ENCODE measurements at regions not wholly inside any gene's neighbourhood (a gene's known extent, or its start where the extent isn't known, plus 50 kb on each side); places are given as distances from the start of the nearest gene placed in this dataset.

DNA sequence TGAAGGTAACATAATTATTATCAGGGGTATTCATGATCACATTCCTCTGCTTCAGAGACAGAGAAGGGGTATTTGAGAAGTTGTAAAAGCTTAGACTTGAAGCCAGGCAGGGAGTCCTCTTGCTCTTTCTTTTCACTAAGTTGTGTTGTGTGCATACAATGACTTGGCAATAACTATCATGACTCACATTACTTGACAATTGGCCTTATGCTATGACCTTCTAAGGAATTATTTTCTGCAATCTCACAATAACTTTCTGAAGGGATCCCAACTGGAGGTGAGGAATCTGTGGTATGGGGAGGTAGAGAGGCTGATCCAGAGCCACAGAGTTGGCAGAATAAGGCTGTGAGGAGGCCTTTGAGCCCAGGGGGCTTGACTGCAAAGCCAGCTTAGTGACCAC, 622.3 kb downstream of the MTRR start (continued):
- TF ChIP-seq, protein P1, sequence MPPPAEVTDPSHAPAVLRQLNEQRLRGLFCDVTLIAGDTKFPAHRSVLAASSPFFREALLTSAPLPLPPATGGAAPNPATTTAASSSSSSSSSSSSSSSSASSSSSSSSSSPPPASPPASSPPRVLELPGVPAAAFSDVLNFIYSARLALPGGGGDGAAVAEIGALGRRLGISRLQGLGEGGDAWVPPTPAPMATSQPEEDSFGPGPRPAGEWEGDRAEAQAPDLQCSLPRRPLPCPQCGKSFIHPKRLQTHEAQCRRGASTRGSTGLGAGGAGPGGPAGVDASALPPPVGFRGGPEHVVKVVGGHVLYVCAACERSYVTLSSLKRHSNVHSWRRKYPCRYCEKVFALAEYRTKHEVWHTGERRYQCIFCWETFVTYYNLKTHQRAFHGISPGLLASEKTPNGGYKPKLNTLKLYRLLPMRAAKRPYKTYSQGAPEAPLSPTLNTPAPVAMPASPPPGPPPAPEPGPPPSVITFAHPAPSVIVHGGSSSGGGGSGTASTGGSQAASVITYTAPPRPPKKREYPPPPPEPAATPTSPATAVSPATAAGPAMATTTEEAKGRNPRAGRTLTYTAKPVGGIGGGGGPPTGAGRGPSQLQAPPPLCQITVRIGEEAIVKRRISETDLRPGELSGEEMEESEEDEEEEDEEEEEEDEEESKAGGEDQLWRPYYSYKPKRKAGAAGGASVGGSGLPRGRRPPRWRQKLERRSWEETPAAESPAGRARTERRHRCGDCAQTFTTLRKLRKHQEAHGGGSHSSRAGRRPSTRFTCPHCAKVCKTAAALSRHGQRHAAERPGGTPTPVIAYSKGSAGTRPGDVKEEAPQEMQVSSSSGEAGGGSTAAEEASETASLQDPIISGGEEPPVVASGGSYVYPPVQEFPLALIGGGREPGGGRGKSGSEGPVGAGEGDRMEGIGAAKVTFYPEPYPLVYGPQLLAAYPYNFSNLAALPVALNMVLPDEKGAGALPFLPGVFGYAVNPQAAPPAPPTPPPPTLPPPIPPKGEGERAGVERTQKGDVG (CRISPR knock-in tag; IDR thresholded peaks at IDR 0.05; ENCODE audit: borderline replicate concordance): no peak
- no peak for TF ChIP-seq ZNF138 (CRISPR knock-in tag; IDR thresholded peaks at IDR 0.05; ENCODE audit: low read depth)

DNA sequence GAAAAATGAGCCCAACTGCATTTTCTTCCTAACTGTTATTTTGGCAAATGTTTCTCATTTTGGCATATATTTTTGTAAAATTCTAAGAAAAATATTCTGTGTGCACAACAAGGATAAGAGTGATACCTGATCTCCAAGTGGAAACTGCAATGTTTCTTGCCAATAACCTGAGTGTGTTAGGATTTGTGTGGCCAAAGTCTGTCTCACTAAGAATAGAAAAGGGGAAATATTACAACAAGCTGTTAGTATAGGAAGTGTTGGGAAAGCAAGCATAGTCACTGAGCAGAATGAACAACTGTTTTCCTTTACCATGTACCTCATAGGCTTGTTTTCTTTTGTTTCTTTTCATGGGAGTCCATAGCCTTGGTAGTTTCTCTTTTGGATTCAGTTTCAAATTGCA, 624.2 kb downstream of the MTRR start:
- no peak for ATAC-seq
- CTCF ChIA-PET (ENCODE audit: low intra/inter-chr PET ratio, low total read pairs): no interaction called here
- TF ChIP-seq, protein P2, sequence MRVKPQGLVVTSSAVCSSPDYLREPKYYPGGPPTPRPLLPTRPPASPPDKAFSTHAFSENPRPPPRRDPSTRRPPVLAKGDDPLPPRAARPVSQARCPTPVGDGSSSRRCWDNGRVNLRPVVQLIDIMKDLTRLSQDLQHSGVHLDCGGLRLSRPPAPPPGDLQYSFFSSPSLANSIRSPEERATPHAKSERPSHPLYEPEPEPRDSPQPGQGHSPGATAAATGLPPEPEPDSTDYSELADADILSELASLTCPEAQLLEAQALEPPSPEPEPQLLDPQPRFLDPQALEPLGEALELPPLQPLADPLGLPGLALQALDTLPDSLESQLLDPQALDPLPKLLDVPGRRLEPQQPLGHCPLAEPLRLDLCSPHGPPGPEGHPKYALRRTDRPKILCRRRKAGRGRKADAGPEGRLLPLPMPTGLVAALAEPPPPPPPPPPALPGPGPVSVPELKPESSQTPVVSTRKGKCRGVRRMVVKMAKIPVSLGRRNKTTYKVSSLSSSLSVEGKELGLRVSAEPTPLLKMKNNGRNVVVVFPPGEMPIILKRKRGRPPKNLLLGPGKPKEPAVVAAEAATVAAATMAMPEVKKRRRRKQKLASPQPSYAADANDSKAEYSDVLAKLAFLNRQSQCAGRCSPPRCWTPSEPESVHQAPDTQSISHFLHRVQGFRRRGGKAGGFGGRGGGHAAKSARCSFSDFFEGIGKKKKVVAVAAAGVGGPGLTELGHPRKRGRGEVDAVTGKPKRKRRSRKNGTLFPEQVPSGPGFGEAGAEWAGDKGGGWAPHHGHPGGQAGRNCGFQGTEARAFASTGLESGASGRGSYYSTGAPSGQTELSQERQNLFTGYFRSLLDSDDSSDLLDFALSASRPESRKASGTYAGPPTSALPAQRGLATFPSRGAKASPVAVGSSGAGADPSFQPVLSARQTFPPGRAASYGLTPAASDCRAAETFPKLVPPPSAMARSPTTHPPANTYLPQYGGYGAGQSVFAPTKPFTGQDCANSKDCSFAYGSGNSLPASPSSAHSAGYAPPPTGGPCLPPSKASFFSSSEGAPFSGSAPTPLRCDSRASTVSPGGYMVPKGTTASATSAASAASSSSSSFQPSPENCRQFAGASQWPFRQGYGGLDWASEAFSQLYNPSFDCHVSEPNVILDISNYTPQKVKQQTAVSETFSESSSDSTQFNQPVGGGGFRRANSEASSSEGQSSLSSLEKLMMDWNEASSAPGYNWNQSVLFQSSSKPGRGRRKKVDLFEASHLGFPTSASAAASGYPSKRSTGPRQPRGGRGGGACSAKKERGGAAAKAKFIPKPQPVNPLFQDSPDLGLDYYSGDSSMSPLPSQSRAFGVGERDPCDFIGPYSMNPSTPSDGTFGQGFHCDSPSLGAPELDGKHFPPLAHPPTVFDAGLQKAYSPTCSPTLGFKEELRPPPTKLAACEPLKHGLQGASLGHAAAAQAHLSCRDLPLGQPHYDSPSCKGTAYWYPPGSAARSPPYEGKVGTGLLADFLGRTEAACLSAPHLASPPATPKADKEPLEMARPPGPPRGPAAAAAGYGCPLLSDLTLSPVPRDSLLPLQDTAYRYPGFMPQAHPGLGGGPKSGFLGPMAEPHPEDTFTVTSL (CRISPR knock-in tag; IDR thresholded peaks at IDR 0.05; ENCODE audit: borderline replicate concordance): no peak
- TF ChIP-seq, protein P3, sequence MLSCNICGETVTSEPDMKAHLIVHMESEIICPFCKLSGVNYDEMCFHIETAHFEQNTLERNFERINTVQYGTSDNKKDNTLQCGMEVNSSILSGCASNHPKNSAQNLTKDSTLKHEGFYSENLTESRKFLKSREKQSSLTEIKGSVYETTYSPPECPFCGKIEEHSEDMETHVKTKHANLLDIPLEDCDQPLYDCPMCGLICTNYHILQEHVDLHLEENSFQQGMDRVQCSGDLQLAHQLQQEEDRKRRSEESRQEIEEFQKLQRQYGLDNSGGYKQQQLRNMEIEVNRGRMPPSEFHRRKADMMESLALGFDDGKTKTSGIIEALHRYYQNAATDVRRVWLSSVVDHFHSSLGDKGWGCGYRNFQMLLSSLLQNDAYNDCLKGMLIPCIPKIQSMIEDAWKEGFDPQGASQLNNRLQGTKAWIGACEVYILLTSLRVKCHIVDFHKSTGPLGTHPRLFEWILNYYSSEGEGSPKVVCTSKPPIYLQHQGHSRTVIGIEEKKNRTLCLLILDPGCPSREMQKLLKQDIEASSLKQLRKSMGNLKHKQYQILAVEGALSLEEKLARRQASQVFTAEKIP (CRISPR knock-in tag; IDR thresholded peaks at IDR 0.05; ENCODE audit: borderline replicate concordance): no peak
- no peak for TF ChIP-seq ZNF441 (CRISPR knock-in tag; IDR thresholded peaks at IDR 0.05; ENCODE audit: borderline replicate concordance)
- TF ChIP-seq, protein P4, sequence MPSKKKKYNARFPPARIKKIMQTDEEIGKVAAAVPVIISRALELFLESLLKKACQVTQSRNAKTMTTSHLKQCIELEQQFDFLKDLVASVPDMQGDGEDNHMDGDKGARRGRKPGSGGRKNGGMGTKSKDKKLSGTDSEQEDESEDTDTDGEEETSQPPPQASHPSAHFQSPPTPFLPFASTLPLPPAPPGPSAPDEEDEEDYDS (CRISPR knock-in tag; IDR thresholded peaks at IDR 0.05): no peak

More for the DNA sequence above, 624.2 kb downstream of the MTRR start:
- FAIRE-seq: no peak
- no peaks in the 10 kb centered on the region for H3K79me2 ChIP-seq (ENCODE audit: insufficient read depth, low read length)
- no peaks in the 10 kb centered on the region for H3K4me1 ChIP-seq (ENCODE audit: insufficient read depth, low read length)
- H4K20me1 ChIP-seq (ENCODE audit: insufficient read depth, low read length): no peaks in the 10 kb centered on the region
- POLR2A ChIA-PET: no interaction called here
- no TSS peak for BruUV-seq (replicated peaks)
- no peak overlapping the region for H3K4me2 ChIP-seq (ENCODE audit: low read depth, low read length)
- H3K27me3 ChIP-seq (ENCODE audit: control insufficient read depth in 1 of 2, insufficient read depth in 2 of 2, low read length in 2 of 2): no peaks in the 10 kb centered on the region
- H3K27ac ChIP-seq (ENCODE audit: extremely low read length, insufficient read depth, low read length): no peak overlapping the region
- no peak overlapping the region for H2AFZ ChIP-seq (ENCODE audit: low read length)
- no peaks in the 10 kb centered on the region for H3K36me3 ChIP-seq (replicated peaks in 1 of 2; ENCODE audit: control insufficient read depth in 1 of 2, insufficient read depth in 2 of 2, low read length in 2 of 2)
- in situ Hi-C loops (cut with HindIII; ENCODE audit: extremely low pct_ligation_motif_present, low pct_unique_long_range_greater_than_20kb) (no loop called here), intact Hi-C loops (cut with micrococcal nuclease; ENCODE audit: unreplicated experiment) (no loop called here)
- peaks cover 94% of the 10 kb centered on the region for H3K9me3 ChIP-seq (ENCODE audit: low read length)
- no peak overlapping the region for H3K4me3 ChIP-seq (replicated peaks in 1 of 3; ENCODE audit: insufficient read depth in 1 of 3, low read depth in 2 of 3, low read length in 3 of 3)
- H3K9ac ChIP-seq (ENCODE audit: insufficient read depth, low read depth, low read length): no peak overlapping the region
- DNase-seq (ENCODE audit: low spot score): no peak
